H1 (cell line): ENCODE measurements at regions not wholly inside any gene's neighbourhood (a gene's known extent, or its start where the extent isn't known, plus 50 kb on each side); places are given as distances from the start of the nearest gene placed in this dataset.

ENCODE experiments used
- CTCF ChIA-PET: fragments of 300-600 bp; sonication (Branson Sonifier 250); formaldehyde crosslinking; loops from one replicate; lab custom pipeline; 2021; ENCODE audit not compliant: partially characterized antibody; lab: Charles Lee
- POLR2A ChIA-PET: fragments of 300-600 bp; sonication (Branson Sonifier 250); formaldehyde crosslinking; loops from one replicate; lab custom pipeline; 2021; ENCODE audit warnings: inconsistent platforms; ENCODE audit not compliant: partially characterized antibody; lab: Charles Lee
- DNase-seq, 2 experiments: peaks; one replicate each; pipeline versions ENCODE4 v3.0.0 to v3.0.0-alpha.2; 2010 to 2022; ENCODE audit warnings: low spot score in 2 of 2, low read depth in 1 of 2, mixed read lengths in 1 of 2
- FAIRE-seq: peaks from 2 replicates; lab custom pipeline; 2011; peaks lifted over from hg19 to GRCh38; lab: Jason Lieb, UNC
- H2AFZ ChIP-seq: 2 replicates; pipeline ENCODE4 v1.8.1; 2012; ENCODE audit warnings: low read length, inconsistent platforms
- H2AK5ac ChIP-seq: 2 replicates; pipeline ENCODE4 v1.6.1; 2013; ENCODE audit warnings: low read depth, low read length
- H2BK120ac ChIP-seq: replicated peaks from 2 replicates; pipeline ENCODE3; 2013; ENCODE audit warnings: low read depth, low read length, inconsistent platforms
- H2BK12ac ChIP-seq: 2 replicates; pipeline ENCODE4 v1.6.1; 2013; ENCODE audit warnings: low read depth, low read length
- H2BK15ac ChIP-seq: 2 replicates; pipeline ENCODE4 v1.6.1; 2013; ENCODE audit warnings: low read length
- H2BK20ac ChIP-seq: 2 replicates; pipeline ENCODE4 v1.6.1; 2013; ENCODE audit warnings: low read length
- H2BK5ac ChIP-seq: 2 replicates; pipeline ENCODE4 v1.6.1; 2013; ENCODE audit warnings: low read depth, low read length
- H3K14ac ChIP-seq: 2 replicates; pipeline ENCODE4 v1.6.1; 2013; ENCODE audit warnings: inconsistent platforms; ENCODE audit not compliant: insufficient read length
- H3K18ac ChIP-seq: 2 replicates; pipeline ENCODE4 v1.6.1; 2013; ENCODE audit warnings: low read length; ENCODE audit errors: extremely low read depth
- H3K23ac ChIP-seq: 2 replicates; pipeline ENCODE4 v1.6.1; 2013; ENCODE audit warnings: inconsistent platforms; ENCODE audit not compliant: insufficient read length
- H3K23me2 ChIP-seq: 2 replicates; pipeline ENCODE4 v1.6.1; 2013; ENCODE audit warnings: low read depth, low read length
- H3K27ac ChIP-seq: 2 replicates; pipeline ENCODE4 v1.6.1; 2011; ENCODE audit warnings: low read depth, low read length, inconsistent platforms
- H3K27me3 ChIP-seq, 4 experiments: replicated peaks in 1 of 4; 1 replicate in 1 of 4; 2 replicates in 3 of 4; pipeline versions ENCODE4 v1.6.1 to v1.8.1; 2011 to 2013; ENCODE audit warnings: low read length in 3 of 4, mild to moderate bottlenecking in 3 of 4, inconsistent platforms in 2 of 4, mixed read lengths in 2 of 4, moderate library complexity in 1 of 4; ENCODE audit not compliant: control insufficient read depth in 3 of 4, insufficient read depth in 3 of 4; ENCODE audit errors: extremely low read depth in 1 of 4
- H3K36me3 ChIP-seq, 4 experiments: 2 replicates each; pipeline versions ENCODE4 v1.6.1 to v1.8.1; 2011 to 2013; ENCODE audit warnings: mild to moderate bottlenecking in 4 of 4, low read length in 3 of 4, moderate library complexity in 2 of 4, control low read depth in 1 of 4, inconsistent platforms in 1 of 4; ENCODE audit not compliant: insufficient read depth in 4 of 4, control insufficient read depth in 2 of 4
- H3K4ac ChIP-seq: replicated peaks from 2 replicates; pipeline ENCODE3; 2013; ENCODE audit warnings: low read length, low read depth, mixed read lengths, inconsistent platforms; ENCODE audit not compliant: insufficient read length
- H3K4me1 ChIP-seq, 4 experiments: replicated peaks in 1 of 4; 1 replicate in 1 of 4; 2 replicates in 3 of 4; pipeline versions ENCODE4 v1.6.1 to v1.8.1; 2011 to 2013; ENCODE audit warnings: low read length in 3 of 4, inconsistent platforms in 2 of 4, mixed read lengths in 1 of 4; ENCODE audit not compliant: insufficient read depth in 4 of 4, control insufficient read depth in 3 of 4
- H3K4me2 ChIP-seq, 2 experiments: 2 replicates each; pipeline versions ENCODE4 v1.6.1 to v1.8.1; 2011 to 2013; ENCODE audit warnings: low read depth in 2 of 2, low read length in 2 of 2, control low read depth in 1 of 2, inconsistent platforms in 1 of 2, mild to moderate bottlenecking in 1 of 2; ENCODE audit not compliant: insufficient read depth in 1 of 2
- H3K4me3 ChIP-seq, 4 experiments: fragments of 200-600, 300-600 bp in 1 of 4; sonication (generic), shearing (Covaris generic), sonication (Bioruptor Twin) in 1 of 4; 2 replicates each; pipeline versions ENCODE4 v1.5.1 to v1.8.1; 2011 to 2016; ENCODE audit warnings: low read length in 4 of 4, low read depth in 3 of 4, control low read depth in 2 of 4, inconsistent platforms in 2 of 4, mild to moderate bottlenecking in 2 of 4, mixed read lengths in 1 of 4, moderate library complexity in 1 of 4; ENCODE audit not compliant: insufficient read depth in 2 of 4; ENCODE audit errors: extremely low read depth in 1 of 4
- H3K56ac ChIP-seq: replicated peaks from 2 replicates; pipeline ENCODE3; 2013; ENCODE audit warnings: low read depth, mild to moderate bottlenecking, mixed read lengths, low read length, inconsistent platforms; ENCODE audit not compliant: insufficient read length
- H3K79me1 ChIP-seq: 2 replicates; pipeline ENCODE4 v1.6.1; 2013; ENCODE audit warnings: low read depth, low read length, control low read depth
- H3K79me2 ChIP-seq, 2 experiments: 2 replicates each; pipeline versions ENCODE4 v1.6.1 to v1.8.1; 2012 to 2013; ENCODE audit warnings: low read length in 2 of 2, mild to moderate bottlenecking in 2 of 2, inconsistent platforms in 1 of 2; ENCODE audit not compliant: insufficient read depth in 2 of 2, control insufficient read depth in 1 of 2
- H3K9ac ChIP-seq, 4 experiments: replicated peaks in 1 of 4; 1 replicate in 1 of 4; 2 replicates in 3 of 4; pipeline versions ENCODE4 v1.6.1 to v1.8.1; 2011 to 2013; ENCODE audit warnings: low read depth in 3 of 4, low read length in 3 of 4, control low read depth in 2 of 4, mild to moderate bottlenecking in 2 of 4, moderate library complexity in 2 of 4, inconsistent platforms in 1 of 4; ENCODE audit errors: extremely low read depth in 1 of 4
- H3K9me3 ChIP-seq, 2 experiments: 2 replicates each; pipeline versions ENCODE4 v1.6.1 to v1.8.1; 2012 to 2013; ENCODE audit warnings: mild to moderate bottlenecking in 2 of 2, moderate library complexity in 2 of 2, control low read depth in 1 of 2, inconsistent platforms in 1 of 2, low read depth in 1 of 2, low read length in 1 of 2, mixed read lengths in 1 of 2; ENCODE audit not compliant: insufficient read depth in 2 of 2
- H4K20me1 ChIP-seq, 2 experiments: replicated peaks in 1 of 2; 2 replicates each; pipeline versions ENCODE3 to v1.8.1; 2011 to 2013; ENCODE audit warnings: inconsistent platforms in 2 of 2, low read length in 2 of 2, mild to moderate bottlenecking in 1 of 2; ENCODE audit not compliant: insufficient read depth in 2 of 2, control insufficient read depth in 1 of 2
- H4K5ac ChIP-seq: 2 replicates; pipeline ENCODE4 v1.6.1; 2013; ENCODE audit warnings: low read length, low read depth, mixed read lengths, inconsistent platforms; ENCODE audit not compliant: insufficient read length
- H4K8ac ChIP-seq: 2 replicates; pipeline ENCODE4 v1.8.0; 2013; ENCODE audit warnings: mild to moderate bottlenecking, moderate library complexity, low read length, inconsistent platforms; ENCODE audit not compliant: insufficient read depth; ENCODE audit errors: extremely low read depth
- H4K91ac ChIP-seq: replicated peaks from 2 replicates; pipeline ENCODE3; 2013; ENCODE audit warnings: low read length, mixed read lengths, inconsistent platforms; ENCODE audit not compliant: insufficient read length
- EGR1 ChIP-seq: IDR thresholded peaks from 2 replicates; pipeline ENCODE4 v1.6.1; 2011; ENCODE audit warnings: low read depth, low read length, borderline replicate concordance
- HDAC2 ChIP-seq, 2 experiments: fragments of 300-600 bp in 1 of 2; sonication (generic) in 1 of 2; IDR thresholded peaks; 2 replicates each; pipeline ENCODE4 v1.6.1; 2011 to 2012; ENCODE audit warnings: low read depth in 2 of 2, low read length in 2 of 2, mild to moderate bottlenecking in 2 of 2, moderate library complexity in 2 of 2, borderline replicate concordance in 1 of 2, inconsistent platforms in 1 of 2
- JUND ChIP-seq: IDR thresholded peaks from 2 replicates; pipeline ENCODE4 v1.6.1; 2011; ENCODE audit warnings: mild to moderate bottlenecking, improper control_type of control experiment, low read length
- PHF8 ChIP-seq: fragments of 200-600 bp; sonication (generic); conservative IDR thresholded peaks from 2 replicates; pipeline ENCODE4 v1.7.1; 2012; ENCODE audit warnings: low read depth, mild to moderate bottlenecking, inconsistent platforms, low read length, moderate library complexity
- SUZ12 ChIP-seq: fragments of 200-600 bp; sonication (generic); IDR thresholded peaks from 2 replicates; pipeline ENCODE4 v1.6.1; 2012; ENCODE audit warnings: mild to moderate bottlenecking, inconsistent platforms, low read length, moderate library complexity, mixed read lengths
- TAF1 ChIP-seq: IDR thresholded peaks from 2 replicates; pipeline ENCODE4 v1.6.1; 2011; ENCODE audit warnings: mild to moderate bottlenecking, low read depth, low read length
- TAF7 ChIP-seq: optimal IDR thresholded peaks from 2 replicates; pipeline ENCODE3; 2011; ENCODE audit warnings: low read depth, mild to moderate bottlenecking, inconsistent platforms, low read length, moderate library complexity, borderline replicate concordance
- TEAD4 ChIP-seq: IDR thresholded peaks from 2 replicates; pipeline ENCODE4 v1.6.1; 2012; ENCODE audit warnings: low read depth, low read length, inconsistent platforms, mixed read lengths
- YY1 ChIP-seq: IDR thresholded peaks from 2 replicates; pipeline ENCODE4 v1.6.1; 2011; ENCODE audit warnings: low read depth, mild to moderate bottlenecking, low read length
- WGBS, 2 experiments: shearing (Covaris generic) in 1 of 2; methylation state at CpG; one replicate each; pipeline versions ENCODE4 v1.1.6 to v1.1.7; 2013 to 2015; ENCODE audit warnings: low lambda C conversion rate in 2 of 2, mixed read lengths in 2 of 2, inconsistent platforms in 1 of 2, low coverage in 1 of 2, missing lambda C conversion rate in 1 of 2; ENCODE audit not compliant: insufficient replicate concordance in 2 of 2, insufficient coverage in 1 of 2, insufficient read length in 1 of 2; ENCODE audit errors: extremely low coverage in 1 of 2, missing lambda C conversion rate in 1 of 2; 5-methylcytosine and 5-hydroxymethylcytosine counted together

DNA sequence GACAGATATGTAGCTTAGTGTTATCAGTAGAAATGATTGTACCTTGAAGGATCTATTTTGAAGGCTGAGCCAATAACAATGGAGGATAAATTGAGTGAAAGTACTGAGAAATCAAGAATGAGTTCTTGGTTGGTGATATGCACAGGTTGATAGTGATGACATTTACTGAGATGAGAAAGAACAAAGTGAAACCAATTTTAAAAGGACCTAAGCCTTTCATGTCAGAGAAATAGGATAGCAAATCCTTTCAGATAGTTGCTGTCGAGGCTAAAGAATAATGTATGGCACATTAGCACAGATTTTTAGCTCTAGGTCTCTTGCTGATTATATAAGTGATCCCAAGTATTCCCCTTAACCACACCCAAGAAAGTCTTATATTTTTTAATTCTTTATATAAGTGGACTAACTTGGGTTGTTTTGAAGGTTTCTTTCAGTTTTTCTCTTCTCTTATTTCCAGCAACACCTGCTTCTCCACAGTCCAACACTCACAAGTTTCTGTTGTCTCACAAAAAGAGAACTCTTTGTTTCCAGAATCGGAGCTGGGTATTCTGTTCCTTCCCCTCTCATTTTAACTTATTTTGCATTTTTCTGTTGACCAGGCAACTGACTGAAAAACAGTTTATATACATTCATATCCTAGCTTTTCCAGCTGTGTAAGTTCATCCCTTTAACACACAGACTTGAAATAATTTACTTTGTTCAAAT lies 286.9 kb upstream of the ATP10B start:
- Histone ChIP-seq H2BK5ac (no peak overlapping the region), H2AFZ (no peak overlapping the region), H3K27ac (no peak overlapping the region), H3K4ac (no peak overlapping the region), H3K9ac (no peak overlapping the region), H2BK20ac (no peak overlapping the region), H3K79me2 (no peaks in the 10 kb centered on the region), H3K14ac (no peak overlapping the region), H3K56ac (no peak overlapping the region), H3K18ac (no peak overlapping the region), H4K8ac (no peak overlapping the region), H4K20me1 (no peaks in the 10 kb centered on the region), H3K4me3 (no peak overlapping the region), H4K5ac (no peak overlapping the region), H3K23me2 (no peaks in the 10 kb centered on the region), H2BK120ac (no peak overlapping the region), H2BK12ac (no peak overlapping the region), H3K9me3 (no peaks in the 10 kb centered on the region), H3K27me3 (no peaks in the 10 kb centered on the region), H3K79me1 (no peaks in the 10 kb centered on the region), H2AK5ac (no peak overlapping the region), H3K36me3 (no peaks in the 10 kb centered on the region), H3K23ac (no peak overlapping the region), H2BK15ac (no peak overlapping the region), H3K4me1 (no peaks in the 10 kb centered on the region), H4K91ac (no peak overlapping the region), H3K4me2 (no peak overlapping the region)
- TF ChIP-seq TAF7, result no peak
- TF ChIP-seq EGR1, result no peak
- TF ChIP-seq TAF1, result no peak
- no peak for TF ChIP-seq PHF8
- TF ChIP-seq SUZ12, result no peak
- TF ChIP-seq JUND, result no peak
- no peak for TF ChIP-seq YY1
- TF ChIP-seq TEAD4, result no peak
- no peak for TF ChIP-seq HDAC2 (IDR thresholded peaks at IDR 0.05; ENCODE audit: borderline replicate concordance in 1 of 2, low read depth in 2 of 2, low read length in 2 of 2)
- ChIA-PET POLR2A (no interaction called here), CTCF (interaction anchor here (0.8 kb wide), 1 partner anchor 15 kb away, joined by 3 read pairs; no protein-coding TSS in a partner anchor)
- FAIRE-seq, result no peak
- 93% methylated on average over 2 of the region's 2 CpGs; no CpG with 5 or more reads in 1 of the 2 experiments for WGBS, 2 experiments
- no peak for DNase-seq
